Ovary (tissue), 7 donors: ENCODE measurements at regions not wholly inside any gene's neighbourhood (a gene's known extent, or its start where the extent isn't known, plus 50 kb on each side); places are given as distances from the start of the nearest gene placed in this dataset.

Source experiments
- DNase-seq, 5 donors: peaks; one replicate each; pipeline ENCODE4 v3.0.0-alpha.2; 2019 to 2020
- H3K27ac ChIP-seq, 2 donors: fragments of 200-600 bp; one replicate each; pipeline versions ENCODE4 v1.5.1 to v1.8.0; 2019 to 2022
- H3K27me3 ChIP-seq: fragments of 200-600 bp; one replicate; pipeline ENCODE4 v1.8.0; 2022
- H3K36me3 ChIP-seq: fragments of 200-600 bp; sonication (generic); one replicate; pipeline ENCODE4 v1.5.1; 2019
- H3K4me1 ChIP-seq: one replicate; pipeline ENCODE4 v1.8.1; 2013; ENCODE audit warnings: mild to moderate bottlenecking, moderate library complexity; ENCODE audit not compliant: insufficient read depth
- H3K4me3 ChIP-seq: fragments of 200-600 bp; sonication (generic); one replicate; pipeline ENCODE4 v1.5.1; 2017
- H3K9me3 ChIP-seq, 2 donors: fragments of 200-600 bp in 1 of 2; sonication (generic) in 1 of 2; one replicate each; pipeline versions ENCODE4 v1.5.1 to v1.8.1; 2013 to 2019; ENCODE audit warnings: mild to moderate bottlenecking in 1 of 2, moderate library complexity in 1 of 2
- CTCF ChIP-seq, 3 donors: fragments of 450-650 bp in 2 of 3; fragments of 200-600 bp in 1 of 3; IDR thresholded peaks; one replicate each; pipeline versions ENCODE4 v1.5.1 to v1.8.0; 2016 to 2022; ENCODE audit warnings: antibody characterized with exemption in 3 of 3, mild to moderate bottlenecking in 1 of 3
- EP300 ChIP-seq: sonication (generic); formaldehyde crosslinking; IDR thresholded peaks from one replicate; pipeline ENCODE4 v1.6.1; 2017; ENCODE audit warnings: antibody characterized with exemption
- POLR2A ChIP-seq: fragments of 450-650 bp; IDR thresholded peaks from one replicate; pipeline ENCODE4 v1.6.1; 2017; ENCODE audit warnings: antibody characterized with exemption, mild to moderate bottlenecking, moderate library complexity
- WGBS, 3 donors: extraction: QIAGEN DNeasy Blood & Tissue Kit in 1 of 3; methylation state at CpG; one replicate each; pipeline versions ENCODE4 v1.1.5 to v1.1.7; 2013 to 2017; 5-methylcytosine and 5-hydroxymethylcytosine counted together
- intact Hi-C, 4 donors: fragments of 100-400 bp; cut with DNase I; formaldehyde crosslinking; loops; one replicate each; pipeline versions ENCODE4 v1.11.0 to v1.15.1; 2022 to 2023
- donor health status: DM: no; HTN: no; CAD: no; lungs with moderate emphysema.
- donor health status: DM: no; HTN: no; CAD: no.
- donor health status: Bipolar disorder and iron deficiency.
- donor health status: DM: no; HTN: no; CAD: no.
- donor health status: DM: yes; HTN: yes; CAD: no.

- no peak for TF ChIP-seq EP300
- TF ChIP-seq CTCF (IDR thresholded peaks at IDR 0.05), result no peak
- TF ChIP-seq POLR2A, result no peak
- Histone ChIP-seq H3K36me3 (no peaks in the 10 kb centered on the region), H3K4me3 (no peak overlapping the region), H3K4me1 (peaks cover 3% of the 10 kb centered on the region), H3K27me3 (no peaks in the 10 kb centered on the region), H3K9me3 (no peaks in the 10 kb centered on the region), H3K27ac (no peak overlapping the region)
- 43 to 61% (median 48%) methylated on average over 7 of the region's 7 CpGs for WGBS, 3 donors
- intact Hi-C loops, result no loop called here
- DNase-seq, result no peak
These were observed 66.6 kb upstream of the TIAM1 start for GRCh38 chr21:31410499-31411131.

- Histone ChIP-seq H3K27ac (no peak overlapping the region), H3K4me3 (no peak overlapping the region), H3K27me3 (no peaks in the 10 kb centered on the region), H3K9me3 (no peaks in the 10 kb centered on the region), H3K4me1 (peaks cover 3% of the 10 kb centered on the region), H3K36me3 (no peaks in the 10 kb centered on the region)
- DNase-seq, result no peak
- TF ChIP-seq EP300, result no peak
- no peak for TF ChIP-seq POLR2A
- no peak for TF ChIP-seq CTCF (IDR thresholded peaks at IDR 0.05)
- 64 to 65% (median 64%) methylated on average over 9 of the region's 9 CpGs for WGBS, 3 donors
- intact Hi-C loops, result no loop called here
These were observed 65.9 kb upstream of the TIAM1 start for GRCh38 chr21:31409831-31410487.

GRCh38 chr21:31408301-31409088 is 64.4 kb upstream of the TIAM1 start:
- H3K27me3 ChIP-seq, result no peaks in the 10 kb centered on the region
- WGBS, 3 donors, result 47 to 57% (median 56%) methylated on average over 10 of the region's 10 CpGs
- intact Hi-C loops, result no loop called here
- H3K36me3 ChIP-seq, result no peaks in the 10 kb centered on the region
- H3K27ac ChIP-seq, result no peak overlapping the region
- no peak for DNase-seq
- TF ChIP-seq EP300 (no peak), CTCF (IDR thresholded peaks at IDR 0.05) (no peak), POLR2A (no peak)
- no peaks in the 10 kb centered on the region for H3K9me3 ChIP-seq
- no peak overlapping the region for H3K4me3 ChIP-seq
- peaks cover 3% of the 10 kb centered on the region for H3K4me1 ChIP-seq

GRCh38 chr21:31406510-31406909 is 62.4 kb upstream of the TIAM1 start:
- no peak for TF ChIP-seq EP300
- TF ChIP-seq CTCF (IDR thresholded peaks at IDR 0.05), result no peak
- TF ChIP-seq POLR2A, result no peak
- no peaks in the 10 kb centered on the region for H3K9me3 ChIP-seq
- no peaks in the 10 kb centered on the region for H3K27me3 ChIP-seq
- DNase-seq, result no peak
- no peak overlapping the region for H3K27ac ChIP-seq
- WGBS, 3 donors, result 90 to 94% (median 92%) methylated on average over 2 of the region's 2 CpGs
- H3K4me3 ChIP-seq, result no peak overlapping the region
- intact Hi-C loops, result no loop called here
- peaks cover 5% of the 10 kb centered on the region for H3K4me1 ChIP-seq
- no peaks in the 10 kb centered on the region for H3K36me3 ChIP-seq
